Endothelial cell of umbilical vein (primary cell): ENCODE measurements at regions not wholly inside any gene's neighbourhood (a gene's known extent, or its start where the extent isn't known, plus 50 kb on each side); places are given as distances from the start of the nearest gene placed in this dataset.

Experiments used
- BruUV-seq: library from RNA; stranded (reverse); fragments of 400-500 nt; replicated peaks from 2 replicates; lab custom pipeline; 2021; lab: Mats Ljungman, UMichigan
- CTCF ChIA-PET: fragments of 300-600, 350-600 bp; sonication (Branson Sonifier 250); formaldehyde crosslinking; loops from one replicate; lab custom pipeline; 2021; ENCODE audit warnings: antibody characterized with exemption, inconsistent platforms; lab: Charles Lee
- POLR2A ChIA-PET: fragments of 300-600, 350-600 bp; sonication (Branson Sonifier 250); formaldehyde crosslinking; loops from one replicate; lab custom pipeline; 2021; ENCODE audit warnings: antibody characterized with exemption, inconsistent platforms; lab: Charles Lee
- DNase-seq: peaks from one replicate; pipeline ENCODE4 v3.0.0-alpha.2; 2011; ENCODE audit warnings: low read depth, low spot score
- FAIRE-seq: peaks from 2 replicates; lab custom pipeline; 2011; peaks lifted over from hg19 to GRCh38; lab: Jason Lieb, UNC
- H2AFZ ChIP-seq: 2 replicates; pipeline ENCODE4 v1.6.0; 2012; ENCODE audit warnings: low read depth, low read length, control low read depth, inconsistent platforms
- H3K27ac ChIP-seq: 2 replicates; pipeline ENCODE4 v1.5.1; 2011; ENCODE audit warnings: low read depth, mild to moderate bottlenecking, control low read depth, low read length, moderate library complexity; ENCODE audit not compliant: insufficient read depth
- H3K27me3 ChIP-seq, 2 experiments: 2 replicates each; pipeline versions ENCODE4 v1.6.0 to v1.6.1; 2011; ENCODE audit warnings: low read length in 2 of 2, mixed read lengths in 1 of 2; ENCODE audit not compliant: control insufficient read depth in 2 of 2, insufficient read depth in 2 of 2
- H3K36me3 ChIP-seq, 2 experiments: 2 replicates in 1 of 2; 3 replicates in 1 of 2; pipeline ENCODE4 v1.5.1; 2011; ENCODE audit warnings: low read length in 2 of 2, mild to moderate bottlenecking in 1 of 2, moderate library complexity in 1 of 2; ENCODE audit not compliant: control insufficient read depth in 2 of 2, insufficient read depth in 2 of 2; ENCODE audit errors: extremely low read depth in 1 of 2
- H3K4me1 ChIP-seq: 3 replicates; pipeline ENCODE4 v1.5.1; 2011; ENCODE audit warnings: mild to moderate bottlenecking, low read length; ENCODE audit not compliant: control insufficient read depth, insufficient read depth; ENCODE audit errors: extremely low read depth
- H3K4me2 ChIP-seq: 2 replicates; pipeline ENCODE4 v1.6.1; 2011; ENCODE audit warnings: low read length, control low read depth, mixed read lengths; ENCODE audit not compliant: insufficient read depth
- H3K4me3 ChIP-seq, 3 experiments: fragments of 200-600 bp in 1 of 3; sonication (generic), shearing (Covaris generic) in 1 of 3; replicated peaks in 1 of 3; 2 replicates each; pipeline ENCODE4 v1.5.1; 2011 to 2016; ENCODE audit warnings: control low read depth in 3 of 3, low read length in 3 of 3, mild to moderate bottlenecking in 2 of 3, inconsistent platforms in 1 of 3, low read depth in 1 of 3, moderate library complexity in 1 of 3; ENCODE audit not compliant: insufficient read depth in 1 of 3
- H3K79me2 ChIP-seq: 2 replicates; pipeline ENCODE4 v1.6.0; 2012; ENCODE audit warnings: low read length, inconsistent platforms; ENCODE audit not compliant: control insufficient read depth, insufficient read depth
- H3K9ac ChIP-seq: replicated peaks from 2 replicates; pipeline ENCODE3; 2011; ENCODE audit warnings: low read length, control low read depth; ENCODE audit not compliant: insufficient read depth; ENCODE audit errors: extremely low read depth
- H3K9me1 ChIP-seq: replicated peaks from 3 replicates; pipeline ENCODE4 v1.6.0; 2011; ENCODE audit warnings: mild to moderate bottlenecking, low read length; ENCODE audit not compliant: control insufficient read depth, insufficient read depth; ENCODE audit errors: extremely low read depth
- H3K9me3 ChIP-seq: replicated peaks from 2 replicates; pipeline ENCODE4 v1.5.1; 2012; ENCODE audit warnings: low read length, inconsistent platforms; ENCODE audit not compliant: control insufficient read depth, insufficient read depth
- H4K20me1 ChIP-seq: replicated peaks from 2 replicates; pipeline ENCODE3; 2011; ENCODE audit warnings: mild to moderate bottlenecking, low read length; ENCODE audit not compliant: control insufficient read depth, insufficient read depth; ENCODE audit errors: extremely low read depth
- EZH2 ChIP-seq: IDR thresholded peaks from 2 replicates; pipeline ENCODE4 v1.6.1; 2012; ENCODE audit warnings: borderline replicate concordance, low read depth, mild to moderate bottlenecking, moderate library complexity, low read length, inconsistent platforms; ENCODE audit not compliant: severe bottlenecking
- FOS ChIP-seq: IDR thresholded peaks from 2 replicates; pipeline ENCODE4 v1.6.1; 2011; ENCODE audit warnings: mild to moderate bottlenecking, low read length, moderate library complexity, borderline replicate concordance; ENCODE audit not compliant: insufficient read depth
- GATA2 ChIP-seq: IDR thresholded peaks from 2 replicates; pipeline ENCODE4 v1.7.0; 2011; ENCODE audit warnings: low read depth, mild to moderate bottlenecking, moderate library complexity, mixed read lengths, low read length; ENCODE audit not compliant: insufficient read length, insufficient read depth
- JUN ChIP-seq: IDR thresholded peaks from 2 replicates; pipeline ENCODE4 v1.6.1; 2011; ENCODE audit warnings: borderline replicate concordance, low read depth; ENCODE audit not compliant: insufficient read length, insufficient read depth
- MYC ChIP-seq: IDR thresholded peaks from one replicate; pipeline ENCODE4 v1.6.1; 2011; ENCODE audit warnings: mild to moderate bottlenecking, low read depth, low read length
- POLR2A ChIP-seq: IDR thresholded peaks from 2 replicates; pipeline ENCODE4 v1.6.1; 2012; ENCODE audit warnings: low read depth, mild to moderate bottlenecking, control low read depth, low read length
- POLR2AphosphoS5 ChIP-seq: IDR thresholded peaks from 2 replicates; pipeline ENCODE4 v1.6.1; 2012; ENCODE audit warnings: low read depth, mild to moderate bottlenecking, control low read depth, low read length, moderate library complexity; ENCODE audit not compliant: insufficient read depth
- dilution Hi-C: fragments of 300-500 bp; cut with MboI; formaldehyde crosslinking; loops from one replicate; pipeline ENCODE4 v1.15.0; 2019; ENCODE audit warnings: low sequenced_read_pairs; ENCODE audit not compliant: extremely low pct_ligation_motif_present
- intact Hi-C: fragments of 100-400 bp; cut with micrococcal nuclease; formaldehyde crosslinking; loops from one replicate; pipeline ENCODE4 v1.10.0; 2022
- TF ChIP-seq, protein P1 (sequence below): IDR thresholded peaks from 2 replicates; pipeline ENCODE4 v1.6.1; 2011; ENCODE audit not compliant: insufficient read depth, insufficient read length
- TF ChIP-seq, protein P2 (sequence below), 2 donors: IDR thresholded peaks; 1 replicate in 1 of 2; 2 replicates in 1 of 2; pipeline ENCODE4 v1.5.1; 2011; ENCODE audit warnings: low read length in 2 of 2, mild to moderate bottlenecking in 2 of 2, moderate library complexity in 2 of 2, control low read depth in 1 of 2, inconsistent platforms in 1 of 2, low read depth in 1 of 2; ENCODE audit not compliant: insufficient read depth in 1 of 2; ENCODE audit errors: extremely low read depth in 1 of 2

DNA sequence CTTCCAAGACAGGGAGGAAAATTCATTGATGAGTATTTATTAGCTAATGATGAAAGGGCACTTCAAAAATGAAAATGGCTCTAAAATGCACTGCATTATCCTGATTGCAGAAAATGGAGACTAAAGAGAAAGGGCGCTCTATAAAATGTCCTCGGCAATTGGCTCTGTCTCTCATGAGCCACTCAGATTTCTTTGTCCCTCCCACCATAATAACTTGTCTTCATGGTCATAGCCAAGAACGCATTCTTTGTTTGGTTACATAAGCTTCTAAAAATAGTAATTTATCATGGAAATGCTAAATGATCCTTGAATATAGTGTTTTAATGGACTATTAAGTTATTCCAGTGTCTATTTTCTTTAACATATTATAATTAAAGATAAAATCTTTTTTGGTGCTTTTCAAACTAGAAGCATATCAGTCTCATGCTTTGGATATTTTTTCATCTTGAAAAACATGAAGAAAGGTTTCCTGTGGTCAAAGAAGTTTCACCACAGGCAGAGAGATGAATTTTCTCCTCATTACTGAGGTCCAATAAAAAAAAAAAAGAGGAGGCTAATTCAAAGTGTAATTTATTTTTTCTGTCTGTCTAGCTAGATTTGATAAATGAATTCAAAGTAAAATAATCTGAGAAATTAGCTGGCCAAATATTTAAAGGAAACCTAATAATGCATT, 238.1 kb upstream of the BLID start:
- FAIRE-seq (no peak), DNase-seq (no peak)
- no TSS peak for BruUV-seq
- Histone ChIP-seq H3K9ac (no peak overlapping the region), H3K36me3 (no peaks in the 10 kb centered on the region), H3K4me2 (no peak overlapping the region), H2AFZ (no peak overlapping the region), H3K27ac (no peak overlapping the region), H3K9me3 (no peaks in the 10 kb centered on the region), H3K4me3 (no peak overlapping the region), H3K79me2 (no peaks in the 10 kb centered on the region), H3K27me3 (no peaks in the 10 kb centered on the region), H4K20me1 (no peaks in the 10 kb centered on the region), H3K9me1 (no peaks in the 10 kb centered on the region), H3K4me1 (no peaks in the 10 kb centered on the region)
- ChIA-PET CTCF (no interaction called here), POLR2A (no interaction called here)
- intact Hi-C loops = no loop called here
- TF ChIP-seq, protein P1, sequence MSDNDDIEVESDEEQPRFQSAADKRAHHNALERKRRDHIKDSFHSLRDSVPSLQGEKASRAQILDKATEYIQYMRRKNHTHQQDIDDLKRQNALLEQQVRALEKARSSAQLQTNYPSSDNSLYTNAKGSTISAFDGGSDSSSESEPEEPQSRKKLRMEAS = no peak
- TF ChIP-seq MYC (no peak), FOS (no peak), EZH2 (no peak), JUN (no peak), GATA2 (no peak), POLR2AphosphoS5 (no peak), POLR2A (no peak)
- TF ChIP-seq, protein P2, sequence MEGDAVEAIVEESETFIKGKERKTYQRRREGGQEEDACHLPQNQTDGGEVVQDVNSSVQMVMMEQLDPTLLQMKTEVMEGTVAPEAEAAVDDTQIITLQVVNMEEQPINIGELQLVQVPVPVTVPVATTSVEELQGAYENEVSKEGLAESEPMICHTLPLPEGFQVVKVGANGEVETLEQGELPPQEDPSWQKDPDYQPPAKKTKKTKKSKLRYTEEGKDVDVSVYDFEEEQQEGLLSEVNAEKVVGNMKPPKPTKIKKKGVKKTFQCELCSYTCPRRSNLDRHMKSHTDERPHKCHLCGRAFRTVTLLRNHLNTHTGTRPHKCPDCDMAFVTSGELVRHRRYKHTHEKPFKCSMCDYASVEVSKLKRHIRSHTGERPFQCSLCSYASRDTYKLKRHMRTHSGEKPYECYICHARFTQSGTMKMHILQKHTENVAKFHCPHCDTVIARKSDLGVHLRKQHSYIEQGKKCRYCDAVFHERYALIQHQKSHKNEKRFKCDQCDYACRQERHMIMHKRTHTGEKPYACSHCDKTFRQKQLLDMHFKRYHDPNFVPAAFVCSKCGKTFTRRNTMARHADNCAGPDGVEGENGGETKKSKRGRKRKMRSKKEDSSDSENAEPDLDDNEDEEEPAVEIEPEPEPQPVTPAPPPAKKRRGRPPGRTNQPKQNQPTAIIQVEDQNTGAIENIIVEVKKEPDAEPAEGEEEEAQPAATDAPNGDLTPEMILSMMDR (IDR thresholded peaks at IDR 0.05; ENCODE audit: extremely low read depth in 1 of 2, insufficient read depth in 1 of 2, low read depth in 1 of 2, low read length in 2 of 2) = no peak
- dilution Hi-C loops = no loop called here
